CD4-positive, alpha-beta T cell (primary cell): ENCODE measurements at regions not wholly inside any gene's neighbourhood (a gene's known extent, or its start where the extent isn't known, plus 50 kb on each side); places are given as distances from the start of the nearest gene placed in this dataset.

Experiments
- ATAC-seq: fragments of 200-7000 bp; cut with Tn5 transposase; one replicate; pipeline ENCODE4 v1.10.0; 2022; ENCODE audit warnings: mild to moderate bottlenecking; ENCODE audit not compliant: poor library complexity
- CTCF ChIA-PET: fragments of 350-600 bp; sonication (Branson Sonifier 250); formaldehyde crosslinking; loops from one replicate; lab custom pipeline; 2021; ENCODE audit warnings: antibody characterized with exemption, inconsistent platforms; lab: Charles Lee
- POLR2A ChIA-PET: fragments of 350-600 bp; sonication (Branson Sonifier 250); formaldehyde crosslinking; loops from one replicate; lab custom pipeline; 2021; ENCODE audit warnings: antibody characterized with exemption, inconsistent platforms; lab: Charles Lee
- DNase-seq, 14 experiments: peaks; one replicate each; pipeline ENCODE4 v3.0.0-alpha.2; 2013 to 2020; ENCODE audit warnings: mixed read lengths in 2 of 14
- H3K27ac ChIP-seq, 2 donors: one replicate each; pipeline versions ENCODE4 v1.5.1 to v1.7.0; 2013; ENCODE audit warnings: low read length in 2 of 2, low read depth in 1 of 2, mild to moderate bottlenecking in 1 of 2
- H3K27me3 ChIP-seq, 2 experiments: 1 replicate in 1 of 2; 2 replicates in 1 of 2; pipeline versions ENCODE4 v1.6.1 to v1.7.0; 2013; ENCODE audit warnings: low read length in 2 of 2, control low read depth in 1 of 2, mild to moderate bottlenecking in 1 of 2, moderate library complexity in 1 of 2; ENCODE audit not compliant: insufficient read depth in 2 of 2, control insufficient read depth in 1 of 2
- H3K36me3 ChIP-seq: one replicate; pipeline ENCODE4 v1.6.1; 2013; ENCODE audit warnings: low read length, control low read depth; ENCODE audit not compliant: insufficient read depth
- H3K4me1 ChIP-seq: one replicate; pipeline ENCODE4 v1.6.1; 2013; ENCODE audit warnings: low read length, control low read depth; ENCODE audit not compliant: insufficient read depth
- H3K4me3 ChIP-seq: one replicate; pipeline ENCODE4 v1.5.1; 2013; ENCODE audit warnings: mild to moderate bottlenecking, low read length, moderate library complexity
- H3K9me3 ChIP-seq, 2 experiments: 1 replicate in 1 of 2; 2 replicates in 1 of 2; pipeline versions ENCODE4 v1.6.1 to v1.7.0; 2013; ENCODE audit warnings: low read length in 2 of 2, mild to moderate bottlenecking in 2 of 2, control low read depth in 1 of 2, moderate library complexity in 1 of 2; ENCODE audit not compliant: control insufficient read depth in 1 of 2, insufficient read depth in 1 of 2
- H3K27ac Mint-ChIP-seq: one replicate; pipeline ENCODE4 v1.8.0; 2020; ENCODE audit warnings: mixed read lengths
- H3K27me3 Mint-ChIP-seq: one replicate; pipeline ENCODE4 v1.8.0; 2021; ENCODE audit warnings: mixed read lengths
- H3K36me3 Mint-ChIP-seq: one replicate; pipeline ENCODE4 v1.8.0; 2021; ENCODE audit warnings: low read depth, mixed read lengths
- H3K4me1 Mint-ChIP-seq: one replicate; pipeline ENCODE4 v1.8.0; 2021; ENCODE audit warnings: low read depth, mixed read lengths
- H3K4me3 Mint-ChIP-seq: one replicate; pipeline ENCODE4 v1.8.0; 2020; ENCODE audit warnings: mild to moderate bottlenecking, mixed read lengths
- H3K9me3 Mint-ChIP-seq: one replicate; pipeline ENCODE4 v1.8.0; 2020; ENCODE audit warnings: mixed read lengths
- CTCF ChIP-seq: fragments of 200-600 bp; IDR thresholded peaks from one replicate; pipeline ENCODE4 v1.8.0; 2022; ENCODE audit warnings: antibody characterized with exemption, mild to moderate bottlenecking
- intact Hi-C, 2 experiments: fragments of 100-400 bp; cut with DNase I in 1 of 2; cut with micrococcal nuclease in 1 of 2; formaldehyde crosslinking; loops; one replicate each; pipeline versions ENCODE4 v1.15.1 to v1.9.0; 2023 to 2025; cut with DNase I, micrococcal nuclease

- H3K9me3 Mint-ChIP-seq, result no peaks in the 10 kb centered on the region
- Histone ChIP-seq H3K27me3 (no peaks in the 10 kb centered on the region), H3K9me3 (peaks cover 0 to 4% of the 10 kb centered on the region in 2 experiments), H3K4me1 (no peaks in the 10 kb centered on the region), H3K36me3 (no peaks in the 10 kb centered on the region), H3K4me3 (no peak overlapping the region), H3K27ac (no peak overlapping the region)
- H3K27me3 Mint-ChIP-seq, result no peaks in the 10 kb centered on the region
- H3K4me3 Mint-ChIP-seq, result no peak overlapping the region
- DNase-seq (no peak), ATAC-seq (no peak)
- ChIA-PET POLR2A (no interaction called here), CTCF (no interaction called here)
- no peak for TF ChIP-seq CTCF
- no peaks in the 10 kb centered on the region for H3K4me1 Mint-ChIP-seq
- no peak overlapping the region for H3K27ac Mint-ChIP-seq
- intact Hi-C loops, result no loop called here
- H3K36me3 Mint-ChIP-seq, result no peaks in the 10 kb centered on the region
These were observed 357.6 kb upstream of the ZP4 start for GRCh38 chr1:238248356-238248755.

GRCh38 chr1:238242181-238242580, 351.5 kb upstream of the ZP4 start:
- ChIA-PET POLR2A (no interaction called here), CTCF (no interaction called here)
- H3K27me3 ChIP-seq, result no peaks in the 10 kb centered on the region
- Mint-ChIP-seq H3K9me3 (no peaks in the 10 kb centered on the region), H3K27ac (no peak overlapping the region), H3K4me1 (no peaks in the 10 kb centered on the region), H3K27me3 (no peaks in the 10 kb centered on the region), H3K4me3 (no peak overlapping the region), H3K36me3 (no peaks in the 10 kb centered on the region)
- TF ChIP-seq CTCF, result no peak
- no peaks in the 10 kb centered on the region for H3K4me1 ChIP-seq
- ATAC-seq, result no peak
- no peak for DNase-seq
- intact Hi-C loops, result no loop called here
- no peaks in the 10 kb centered on the region for H3K36me3 ChIP-seq
- H3K9me3 ChIP-seq, result peaks cover 0 to 12% of the 10 kb centered on the region in 2 experiments
- no peak overlapping the region for H3K4me3 ChIP-seq
- H3K27ac ChIP-seq, result no peak overlapping the region

- intact Hi-C loops, result no loop called here
- Mint-ChIP-seq H3K27ac (no peak overlapping the region), H3K9me3 (no peaks in the 10 kb centered on the region), H3K4me1 (no peaks in the 10 kb centered on the region), H3K36me3 (no peaks in the 10 kb centered on the region), H3K4me3 (no peak overlapping the region), H3K27me3 (no peaks in the 10 kb centered on the region)
- Histone ChIP-seq H3K9me3 (peaks cover 0 to 14% of the 10 kb centered on the region in 2 experiments), H3K4me3 (no peak overlapping the region), H3K4me1 (no peaks in the 10 kb centered on the region), H3K27me3 (no peaks in the 10 kb centered on the region), H3K36me3 (no peaks in the 10 kb centered on the region), H3K27ac (no peak overlapping the region)
- no peak for DNase-seq
- CTCF ChIA-PET, result no interaction called here
- ATAC-seq, result no peak
- POLR2A ChIA-PET, result no interaction called here
- TF ChIP-seq CTCF, result no peak
These were observed 350.9 kb upstream of the ZP4 start for GRCh38 chr1:238241607-238242006.
